ENCODE measurements at regions not wholly inside any gene's neighbourhood (a gene's known extent, or its start where the extent isn't known, plus 50 kb on each side); places are given as distances from the start of the nearest gene placed in this dataset.

- Histone ChIP-seq H3K36me3 (no peaks in the 10 kb centered on the region), H3K27me3 (peaks cover 7% of the 10 kb centered on the region), H3K4me3 (no peak overlapping the region), H3K9me3 (ENCODE audit: low read depth) (no peaks in the 10 kb centered on the region), H3K4me1 (ENCODE audit: low read depth) (no peaks in the 10 kb centered on the region), H3K27ac (no peak overlapping the region)
- TF ChIP-seq, protein P1, sequence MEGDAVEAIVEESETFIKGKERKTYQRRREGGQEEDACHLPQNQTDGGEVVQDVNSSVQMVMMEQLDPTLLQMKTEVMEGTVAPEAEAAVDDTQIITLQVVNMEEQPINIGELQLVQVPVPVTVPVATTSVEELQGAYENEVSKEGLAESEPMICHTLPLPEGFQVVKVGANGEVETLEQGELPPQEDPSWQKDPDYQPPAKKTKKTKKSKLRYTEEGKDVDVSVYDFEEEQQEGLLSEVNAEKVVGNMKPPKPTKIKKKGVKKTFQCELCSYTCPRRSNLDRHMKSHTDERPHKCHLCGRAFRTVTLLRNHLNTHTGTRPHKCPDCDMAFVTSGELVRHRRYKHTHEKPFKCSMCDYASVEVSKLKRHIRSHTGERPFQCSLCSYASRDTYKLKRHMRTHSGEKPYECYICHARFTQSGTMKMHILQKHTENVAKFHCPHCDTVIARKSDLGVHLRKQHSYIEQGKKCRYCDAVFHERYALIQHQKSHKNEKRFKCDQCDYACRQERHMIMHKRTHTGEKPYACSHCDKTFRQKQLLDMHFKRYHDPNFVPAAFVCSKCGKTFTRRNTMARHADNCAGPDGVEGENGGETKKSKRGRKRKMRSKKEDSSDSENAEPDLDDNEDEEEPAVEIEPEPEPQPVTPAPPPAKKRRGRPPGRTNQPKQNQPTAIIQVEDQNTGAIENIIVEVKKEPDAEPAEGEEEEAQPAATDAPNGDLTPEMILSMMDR (IDR thresholded peaks at IDR 0.05; ENCODE audit: low read depth, low read length) = no peak
- DNase-seq (ENCODE audit: low read depth in 1 of 2, low spot score in 1 of 2) = no peak
These were observed 105.3 kb downstream of the NR2F2 start for GRCh38 chr15:96435841-96436240.

DNA sequence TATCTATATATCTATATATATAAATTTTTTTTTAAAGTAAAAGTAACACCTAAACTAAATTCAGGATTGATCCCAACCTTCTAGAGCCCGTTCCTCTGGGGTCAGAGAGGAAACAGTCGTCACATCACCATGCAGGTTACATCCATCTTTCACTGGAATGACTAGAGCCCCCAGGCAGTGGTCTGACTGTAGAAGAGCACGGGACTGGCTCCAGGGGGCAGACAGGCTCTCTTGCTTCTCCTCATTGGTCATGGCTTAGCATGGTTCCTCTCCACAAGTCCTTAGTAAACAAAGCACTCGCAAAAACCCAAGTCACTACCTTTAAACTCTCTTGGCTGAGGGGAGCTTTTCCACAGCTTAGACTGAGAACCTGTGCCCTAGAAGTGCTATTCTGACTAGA is 110.5 kb downstream of the NR2F2 start:
- H3K4me3 ChIP-seq = no peak overlapping the region
- no peaks in the 10 kb centered on the region for H3K4me1 ChIP-seq (ENCODE audit: low read depth)
- no peaks in the 10 kb centered on the region for H3K36me3 ChIP-seq
- H3K9me3 ChIP-seq (ENCODE audit: low read depth) = no peaks in the 10 kb centered on the region
- H3K27me3 ChIP-seq = peaks cover 7% of the 10 kb centered on the region
- TF ChIP-seq, protein P1 (IDR thresholded peaks at IDR 0.05; ENCODE audit: low read depth, low read length) = no peak
- H3K27ac ChIP-seq = no peak overlapping the region
- DNase-seq (ENCODE audit: low read depth in 1 of 2, low spot score in 1 of 2) = no peak

GRCh38 chr15:96442076-96442475 is 111.6 kb downstream of the NR2F2 start:
- no peak overlapping the region for H3K27ac ChIP-seq
- no peaks in the 10 kb centered on the region for H3K36me3 ChIP-seq
- H3K4me3 ChIP-seq = no peak overlapping the region
- DNase-seq (ENCODE audit: low read depth in 1 of 2, low spot score in 1 of 2) = no peak
- no peaks in the 10 kb centered on the region for H3K4me1 ChIP-seq (ENCODE audit: low read depth)
- H3K9me3 ChIP-seq (ENCODE audit: low read depth) = no peaks in the 10 kb centered on the region
- H3K27me3 ChIP-seq = peaks cover 7% of the 10 kb centered on the region
- TF ChIP-seq, protein P1 (IDR thresholded peaks at IDR 0.05; ENCODE audit: low read depth, low read length) = no peak

GRCh38 chr15:96444865-96445264 is 114.4 kb downstream of the NR2F2 start:
- H3K9me3 ChIP-seq (ENCODE audit: low read depth) = no peaks in the 10 kb centered on the region
- no peak overlapping the region for H3K4me3 ChIP-seq
- TF ChIP-seq, protein P1 (IDR thresholded peaks at IDR 0.05; ENCODE audit: low read depth, low read length) = no peak
- H3K27me3 ChIP-seq = peaks cover 11% of the 10 kb centered on the region
- no peaks in the 10 kb centered on the region for H3K4me1 ChIP-seq (ENCODE audit: low read depth)
- no peak overlapping the region for H3K27ac ChIP-seq
- DNase-seq (ENCODE audit: low read depth in 1 of 2, low spot score in 1 of 2) = no peak
- H3K36me3 ChIP-seq = no peaks in the 10 kb centered on the region

DNA sequence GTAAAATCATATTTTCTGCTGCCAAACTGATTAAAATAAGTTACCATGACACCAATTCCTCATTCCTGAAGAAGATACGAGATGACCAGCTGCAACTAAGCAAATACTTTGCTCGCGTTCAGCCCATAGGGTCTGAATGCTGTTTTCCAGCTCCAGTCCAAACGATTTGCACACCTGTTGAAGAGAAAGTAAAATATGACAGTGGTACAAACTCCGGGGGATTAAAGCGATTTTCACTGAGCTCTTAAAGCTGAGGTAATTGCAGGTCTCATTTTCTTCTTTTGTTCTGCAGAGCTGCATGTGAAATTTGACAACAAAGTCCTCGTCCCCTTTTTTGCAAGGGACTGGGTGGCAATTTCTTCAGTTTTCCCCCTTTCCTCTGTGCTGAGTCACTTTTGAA is 118.4 kb downstream of the NR2F2 start:
- no peak overlapping the region for H3K27ac ChIP-seq
- TF ChIP-seq, protein P1 (IDR thresholded peaks at IDR 0.05; ENCODE audit: low read depth, low read length) = no peak
- H3K27me3 ChIP-seq = peaks cover 19% of the 10 kb centered on the region
- H3K36me3 ChIP-seq = no peaks in the 10 kb centered on the region
- H3K4me1 ChIP-seq (ENCODE audit: low read depth) = no peaks in the 10 kb centered on the region
- H3K4me3 ChIP-seq = no peak overlapping the region
- no peaks in the 10 kb centered on the region for H3K9me3 ChIP-seq (ENCODE audit: low read depth)
- no peak for DNase-seq (ENCODE audit: low read depth in 1 of 2, low spot score in 1 of 2)

GRCh38 chr15:96457841-96458240 is 127.3 kb downstream of the NR2F2 start:
- Histone ChIP-seq H3K4me3 (no peak overlapping the region), H3K27me3 (no peaks in the 10 kb centered on the region), H3K4me1 (ENCODE audit: low read depth) (no peaks in the 10 kb centered on the region), H3K9me3 (ENCODE audit: low read depth) (no peaks in the 10 kb centered on the region), H3K36me3 (no peaks in the 10 kb centered on the region), H3K27ac (no peak overlapping the region)
- TF ChIP-seq, protein P1 (IDR thresholded peaks at IDR 0.05; ENCODE audit: low read depth, low read length) = no peak
- no peak for DNase-seq (ENCODE audit: low read depth in 1 of 2, low spot score in 1 of 2)
